Raji (cell line): ENCODE measurements at regions not wholly inside any gene's neighbourhood (a gene's known extent, or its start where the extent isn't known, plus 50 kb on each side); places are given as distances from the start of the nearest gene placed in this dataset.

ENCODE experiments used
- POLR2A ChIP-seq: IDR thresholded peaks from 2 replicates; pipeline ENCODE4 v1.6.1; 2011; ENCODE audit warnings: low read depth, low read length, control low read depth; ENCODE audit not compliant: insufficient read depth

DNA sequence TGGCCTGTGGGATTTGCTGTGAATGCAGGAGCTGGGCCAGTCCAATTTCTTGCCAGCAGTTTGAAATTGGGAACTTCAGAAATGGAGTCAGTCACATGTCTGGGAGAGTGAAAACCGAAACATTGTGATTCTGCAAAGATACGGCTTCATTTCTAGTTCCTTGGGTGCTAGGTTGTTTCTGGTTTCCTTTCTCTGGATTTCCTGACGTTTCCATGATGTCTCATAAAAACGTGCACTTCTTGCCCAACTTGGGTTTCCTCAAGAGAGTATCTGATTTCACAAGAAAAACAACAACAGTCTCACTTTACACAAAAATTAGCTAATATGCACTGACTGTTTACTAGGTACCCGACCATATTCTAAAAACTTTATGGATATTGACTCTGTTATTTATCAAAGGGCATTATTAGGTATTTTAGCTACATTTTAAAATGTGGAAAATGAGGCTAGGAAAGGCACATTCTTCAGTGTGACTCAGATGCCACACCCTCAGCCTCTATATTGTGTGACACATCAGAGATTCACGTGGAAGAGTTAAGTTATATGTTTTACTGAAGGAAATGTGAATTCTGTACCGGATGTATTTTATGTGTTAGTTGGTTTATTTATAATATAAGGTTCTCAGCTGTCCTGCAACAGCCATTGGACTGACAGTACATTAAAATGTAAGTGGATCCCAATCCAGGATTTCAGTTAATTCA lies 225.0 kb upstream of the PUDP start:
- TF ChIP-seq POLR2A = no peak

DNA sequence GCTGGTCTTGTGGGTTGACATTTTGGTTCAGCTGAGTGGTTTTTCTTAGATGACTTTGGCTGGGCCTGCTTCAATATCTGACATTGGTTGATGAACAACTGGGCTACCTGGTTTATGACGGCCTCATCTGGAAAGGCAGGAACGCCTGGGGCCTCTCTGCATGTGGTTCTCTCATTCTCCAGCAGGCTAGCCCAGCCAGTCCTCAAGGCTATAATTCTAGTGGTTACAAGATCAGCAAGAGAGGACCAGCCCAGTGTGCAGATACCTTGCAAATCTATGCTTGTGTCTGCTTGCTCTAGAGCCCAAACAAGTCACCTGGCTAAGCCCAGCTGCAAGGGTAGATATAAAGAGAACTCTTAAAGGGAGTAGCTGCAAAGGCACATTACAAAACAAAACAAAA lies 214.2 kb upstream of the PUDP start:
- TF ChIP-seq POLR2A = no peak

DNA sequence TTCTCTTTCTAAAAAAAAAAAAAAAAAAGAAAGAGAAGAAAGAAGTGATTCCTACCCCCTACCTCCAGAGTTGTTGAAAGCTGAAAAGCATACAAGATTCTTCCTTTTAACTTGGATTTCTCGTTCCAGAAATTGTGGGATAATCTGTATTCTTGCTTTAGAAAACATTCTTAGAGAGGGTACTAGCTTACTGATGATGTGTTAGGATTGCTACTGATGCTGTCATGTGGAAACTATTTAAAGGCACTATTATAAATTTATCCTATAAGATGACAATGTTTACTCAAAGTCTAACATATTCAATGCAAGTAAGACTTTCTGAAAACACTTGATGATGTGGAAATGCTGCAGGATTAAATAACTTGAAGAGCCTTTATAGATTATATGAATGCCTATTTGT lies 204.0 kb upstream of the PUDP start:
- TF ChIP-seq POLR2A = no peak

DNA sequence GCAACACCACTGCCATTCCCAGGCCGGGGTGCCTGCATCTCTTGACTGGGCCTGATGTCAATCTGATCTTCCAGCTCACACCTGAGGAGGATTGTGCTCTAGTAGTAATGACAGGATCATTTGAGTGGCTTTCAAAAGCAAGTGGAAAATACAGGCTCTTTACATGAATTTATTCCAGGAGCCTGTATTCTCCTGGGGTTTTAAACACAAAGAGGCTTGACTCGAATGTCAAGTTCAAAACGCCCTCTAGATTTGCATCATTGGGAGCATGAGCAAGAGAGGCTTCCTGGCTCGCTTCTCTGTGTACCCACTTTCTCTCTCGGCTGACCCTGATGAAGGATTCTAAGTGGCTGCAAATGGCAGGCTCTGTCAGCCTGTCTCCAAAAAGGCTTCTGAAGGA lies 199.5 kb upstream of the PUDP start:
- TF ChIP-seq POLR2A = no peak

- TF ChIP-seq POLR2A = no peak
Observed at GRCh38 chrX:7346021-7346420, 198.1 kb upstream of the PUDP start.

DNA sequence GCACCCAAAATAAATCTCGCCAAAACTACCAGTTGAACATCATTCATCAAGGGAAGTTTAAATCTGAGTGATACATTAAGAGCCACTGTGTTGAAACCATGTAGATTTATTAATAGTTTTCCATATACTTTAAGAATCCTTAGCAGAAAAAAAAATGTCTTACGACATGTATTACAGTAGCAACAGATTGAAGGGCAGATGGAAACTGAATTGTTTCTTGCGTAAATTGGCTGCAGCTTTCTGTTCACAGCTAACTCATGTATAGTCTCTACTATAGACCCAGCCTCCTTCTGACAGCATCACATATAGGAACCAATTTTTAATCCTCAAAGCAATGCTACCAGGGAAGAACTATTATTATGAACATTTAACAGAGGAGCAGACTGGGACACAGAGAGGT lies 195.2 kb upstream of the PUDP start:
- no peak for TF ChIP-seq POLR2A

DNA sequence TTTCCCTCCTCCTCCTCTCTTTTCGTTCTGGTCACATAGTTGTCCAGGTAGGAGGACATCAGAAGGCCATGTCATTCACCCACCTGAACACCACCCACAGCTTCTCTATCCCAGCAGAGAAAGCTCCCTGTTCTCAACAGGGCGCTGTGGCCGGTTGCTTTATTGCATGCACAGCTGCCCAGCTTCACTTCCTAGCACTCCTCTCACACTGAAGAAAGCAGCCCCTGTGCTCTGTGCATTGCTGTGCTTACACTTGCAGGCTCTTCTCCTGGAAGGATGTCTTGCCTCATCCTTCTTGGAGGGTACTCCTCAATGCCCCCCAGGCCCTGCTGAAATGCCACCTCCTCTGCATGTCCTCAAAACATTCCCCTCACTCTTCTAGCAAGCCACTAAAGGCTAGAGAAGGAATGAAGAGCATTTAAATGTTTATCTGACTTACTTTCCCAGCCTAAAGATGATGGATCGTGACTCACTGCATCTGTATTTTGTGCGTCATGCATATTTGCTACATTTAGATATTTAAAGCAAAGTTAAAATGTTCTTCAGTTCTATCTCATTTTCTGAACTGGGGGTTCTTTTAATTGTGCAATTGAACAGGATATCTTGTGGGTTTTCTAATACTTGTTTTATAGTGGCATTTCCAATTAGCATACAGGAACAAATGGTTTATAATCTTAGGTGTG lies 186.4 kb upstream of the PUDP start:
- no peak for TF ChIP-seq POLR2A

DNA sequence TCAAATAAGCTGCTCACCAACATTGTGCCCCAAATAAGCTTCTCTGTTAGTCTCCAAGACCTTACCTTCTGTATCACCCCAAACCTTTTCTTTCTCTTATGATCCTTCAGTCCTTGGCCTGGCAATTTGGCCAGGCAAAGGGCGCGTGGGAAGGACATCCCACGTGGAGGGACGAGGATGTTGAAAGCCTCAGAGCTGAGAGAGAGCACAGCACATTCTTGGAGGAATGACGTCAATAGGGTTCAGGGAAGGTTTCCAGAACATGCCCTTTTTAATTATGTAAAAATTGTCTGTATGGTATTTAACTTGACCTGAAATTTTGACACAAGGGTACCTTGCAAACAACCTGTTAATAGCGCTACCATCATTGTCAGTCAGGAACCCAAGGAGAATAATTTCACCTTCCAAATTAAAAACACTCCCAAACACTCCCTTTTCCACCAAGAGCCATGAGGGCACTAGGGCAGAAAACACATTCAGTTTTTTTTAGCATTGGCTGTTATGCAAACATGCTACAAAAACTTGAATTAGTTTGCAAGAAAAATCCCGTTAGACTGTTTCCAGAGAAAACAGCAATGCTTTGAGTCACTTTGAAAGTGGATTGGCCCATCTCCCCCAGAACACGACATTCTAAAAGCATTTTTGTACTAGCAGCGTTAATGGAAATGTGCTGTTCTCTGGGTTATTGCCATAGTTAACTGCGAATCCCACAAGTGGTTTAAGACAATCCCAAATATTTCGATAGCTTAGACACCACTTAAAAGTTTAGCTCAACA lies 183.2 kb upstream of the PUDP start:
- no peak for TF ChIP-seq POLR2A

DNA sequence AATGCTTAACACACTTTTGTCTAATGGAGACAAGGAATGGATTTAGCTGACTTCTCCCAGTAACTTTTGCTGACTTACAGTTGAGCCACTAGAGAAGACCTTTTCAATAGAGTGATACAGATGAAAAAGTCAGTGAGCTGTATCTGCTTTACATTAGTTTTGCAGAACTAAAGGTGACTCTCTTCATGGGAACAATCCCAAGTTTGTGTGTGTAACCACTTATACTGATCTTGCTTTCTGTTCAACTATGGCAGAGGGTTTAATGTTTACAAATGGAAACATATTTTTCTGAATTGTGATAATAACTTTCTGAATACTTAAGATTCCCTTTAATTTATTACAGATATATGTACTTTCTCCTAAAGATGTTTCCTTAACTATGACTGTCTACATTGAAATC lies 182.6 kb upstream of the PUDP start:
- TF ChIP-seq POLR2A = no peak

DNA sequence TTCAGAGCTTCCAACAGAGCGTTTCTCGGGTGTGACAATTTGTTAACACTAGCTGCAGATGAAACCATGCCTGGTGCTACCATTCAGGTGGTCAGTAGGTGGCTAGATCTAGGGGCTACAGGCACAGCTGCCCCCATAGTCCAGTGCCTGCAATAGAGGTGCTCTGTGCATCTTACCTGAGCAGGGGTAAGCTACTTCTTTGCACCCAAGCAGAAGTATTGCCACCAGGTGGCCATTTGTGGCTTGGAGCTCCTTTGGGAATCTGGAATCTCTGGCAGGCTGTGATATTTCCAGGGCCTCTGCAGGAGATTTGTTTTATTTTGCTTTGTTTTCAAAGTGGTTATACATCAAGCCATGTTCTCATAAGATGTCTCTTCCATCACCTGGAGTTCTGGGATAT lies 170.7 kb upstream of the PUDP start:
- TF ChIP-seq POLR2A = no peak

DNA sequence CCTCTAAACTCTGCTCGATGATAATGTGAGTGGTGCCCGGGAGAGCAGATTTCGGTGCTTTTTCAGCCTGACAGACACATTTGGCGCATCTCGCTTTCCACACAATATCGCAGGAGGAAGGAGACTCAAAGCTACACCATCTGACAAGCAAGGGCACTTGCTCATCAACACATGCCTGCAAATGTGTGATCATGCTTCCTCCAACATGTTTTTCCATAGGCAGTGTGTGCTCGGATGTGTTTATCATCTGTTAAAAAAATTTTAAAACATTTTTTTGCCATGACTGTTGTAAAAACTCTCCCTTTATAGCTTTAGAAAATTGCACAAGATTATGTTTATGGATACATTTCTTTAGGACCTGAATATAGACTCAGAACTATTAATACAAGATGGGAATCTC lies 170.3 kb upstream of the PUDP start:
- no peak for TF ChIP-seq POLR2A

DNA sequence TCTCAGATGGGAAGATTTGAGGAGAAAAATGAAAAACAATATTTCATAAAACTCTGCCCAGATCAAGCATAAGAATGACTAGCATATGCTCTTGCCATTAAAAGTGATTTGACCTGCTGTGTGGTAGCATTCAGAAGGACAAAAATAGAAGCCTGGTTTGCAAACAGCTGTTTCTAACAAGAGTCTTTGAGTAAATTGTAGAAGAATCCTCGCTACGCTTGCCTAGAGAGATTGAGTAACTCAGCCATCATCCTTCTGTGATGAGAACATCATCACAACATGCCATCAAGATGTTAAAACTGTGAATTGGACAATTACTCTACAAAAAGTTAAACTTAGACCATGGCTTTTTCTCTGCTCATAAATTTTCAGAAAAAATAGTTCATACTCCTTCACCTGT lies 168.9 kb upstream of the PUDP start:
- TF ChIP-seq POLR2A = no peak

DNA sequence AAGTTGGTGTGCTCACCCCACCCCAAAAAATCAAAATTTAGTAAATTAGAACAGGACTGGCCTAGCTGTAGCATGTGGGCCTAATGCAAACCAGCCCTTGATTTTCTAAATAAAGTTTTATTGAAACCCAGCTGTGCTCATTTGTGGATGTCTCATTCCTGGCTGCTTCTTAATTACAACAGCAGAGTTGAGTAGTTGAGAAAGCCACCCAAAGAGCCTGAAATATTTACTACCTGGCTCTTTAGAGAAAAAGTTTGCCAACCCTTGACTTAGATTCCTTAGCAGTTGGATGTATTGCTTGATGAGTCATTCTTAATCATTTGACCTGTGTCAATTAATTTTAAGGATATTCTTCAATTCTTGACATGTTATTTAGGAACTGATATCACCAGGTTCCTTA lies 168.3 kb upstream of the PUDP start:
- no peak for TF ChIP-seq POLR2A

GRCh38 chrX:7314425-7314824 lies 166.5 kb upstream of the PUDP start:
- TF ChIP-seq POLR2A = no peak

DNA sequence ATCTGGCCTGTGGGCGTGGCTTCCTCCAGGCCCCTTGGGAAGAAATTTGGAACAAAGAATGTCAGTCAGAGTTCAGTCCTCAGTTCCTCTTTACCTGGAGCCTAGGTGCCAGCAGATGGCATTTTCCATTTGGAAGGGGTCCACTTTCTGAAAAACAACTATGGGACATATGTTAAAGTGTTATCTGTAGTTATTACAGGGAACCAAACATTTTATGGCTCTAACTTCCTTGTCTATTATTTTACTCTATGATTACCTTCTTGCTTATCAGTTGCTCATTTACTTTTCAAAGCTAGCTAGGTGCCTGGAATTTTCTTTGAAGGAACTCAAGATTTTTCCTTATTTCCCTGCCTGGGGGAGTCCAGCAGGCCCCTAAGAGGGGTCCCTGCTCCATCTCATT lies 159.8 kb upstream of the PUDP start:
- TF ChIP-seq POLR2A = no peak

GRCh38 chrX:7294483-7294882 lies 146.5 kb upstream of the PUDP start:
- TF ChIP-seq POLR2A = no peak
